ENCODE measurements at regions not wholly inside any gene's neighbourhood (a gene's known extent, or its start where the extent isn't known, plus 50 kb on each side); places are given as distances from the start of the nearest gene placed in this dataset.
"Not testable (repeated sequence)": the region's sequence is repeated elsewhere in the genome, so short reads cannot be mapped to it uniquely, and the experiment has no call there.

- TF ChIP-seq FOSL1 (IDR thresholded peaks at IDR 0.05; ENCODE audit: insufficient read depth, low read depth, low read length) = no peak
- no peak for TF ChIP-seq BCL11A (IDR thresholded peaks at IDR 0.05; ENCODE audit: low read depth in 2 of 2, low read length in 2 of 2)
- TF ChIP-seq CTBP2 (IDR thresholded peaks at IDR 0.05; ENCODE audit: borderline replicate concordance, insufficient read depth, insufficient read length, low read length) = no peak
- TF ChIP-seq MAFK (IDR thresholded peaks at IDR 0.05; ENCODE audit: low read depth, low read length) = no peak
These were observed 86.5 kb upstream of the CLPB start (continued) for GRCh38 chr11:72520815-72521214.

- H2BK20ac ChIP-seq (ENCODE audit: low read length); H3K18ac ChIP-seq (ENCODE audit: extremely low read depth, low read length); FAIRE-seq; H3K23me2 ChIP-seq (ENCODE audit: low read depth, low read length); H2BK12ac ChIP-seq (ENCODE audit: low read depth, low read length); H4K5ac ChIP-seq (ENCODE audit: insufficient read length, low read depth, low read length); H2AK5ac ChIP-seq (ENCODE audit: low read depth, low read length); H3K4me3 ChIP-seq (ENCODE audit: extremely low read depth in 1 of 4, insufficient read depth in 2 of 4, low read depth in 3 of 4, low read length in 4 of 4); H3K9ac ChIP-seq (replicated peaks in 1 of 4; ENCODE audit: extremely low read depth in 1 of 4, low read depth in 3 of 4, low read length in 3 of 4); POLR2A ChIA-PET (ENCODE audit: partially characterized antibody); H3K79me2 ChIP-seq (ENCODE audit: control insufficient read depth in 1 of 2, insufficient read depth in 2 of 2, low read length in 2 of 2); H3K4me1 ChIP-seq (replicated peaks in 1 of 4; ENCODE audit: control insufficient read depth in 3 of 4, insufficient read depth in 4 of 4, low read length in 3 of 4); H3K9me3 ChIP-seq (ENCODE audit: insufficient read depth in 2 of 2, low read depth in 1 of 2, low read length in 1 of 2); H3K79me1 ChIP-seq (ENCODE audit: low read depth, low read length); H3K56ac ChIP-seq (replicated peaks; ENCODE audit: insufficient read length, low read depth, low read length); H3K27me3 ChIP-seq (replicated peaks in 1 of 4; ENCODE audit: control insufficient read depth in 3 of 4, extremely low read depth in 1 of 4, insufficient read depth in 3 of 4, low read length in 3 of 4); H3K27ac ChIP-seq (ENCODE audit: low read depth, low read length); H2BK15ac ChIP-seq (ENCODE audit: low read length); H3K4ac ChIP-seq (replicated peaks; ENCODE audit: insufficient read length, low read depth, low read length); H4K20me1 ChIP-seq (replicated peaks in 1 of 2; ENCODE audit: control insufficient read depth in 1 of 2, insufficient read depth in 2 of 2, low read length in 2 of 2); H3K36me3 ChIP-seq (ENCODE audit: control insufficient read depth in 2 of 4, insufficient read depth in 4 of 4, low read length in 3 of 4); H3K14ac ChIP-seq (ENCODE audit: insufficient read length); H4K91ac ChIP-seq (replicated peaks; ENCODE audit: insufficient read length, low read length); H3K23ac ChIP-seq (ENCODE audit: insufficient read length); DNase-seq (ENCODE audit: low read depth in 1 of 2, low spot score in 2 of 2); H2BK5ac ChIP-seq (ENCODE audit: low read depth, low read length); H3K4me2 ChIP-seq (ENCODE audit: insufficient read depth in 1 of 2, low read depth in 2 of 2, low read length in 2 of 2); H2BK120ac ChIP-seq (replicated peaks; ENCODE audit: low read depth, low read length); H4K8ac ChIP-seq (ENCODE audit: extremely low read depth, insufficient read depth, low read length): not testable (repeated sequence)
- H2AFZ ChIP-seq (ENCODE audit: low read length) = 0 out of 2 replicates have a peak overlapping the region, but pooled peaks have one; percentile 34
- WGBS, 2 experiments (ENCODE audit: extremely low coverage in 1 of 2, insufficient coverage in 1 of 2, insufficient read length in 1 of 2, insufficient replicate concordance in 2 of 2, low coverage in 1 of 2, low lambda C conversion rate in 2 of 2, missing lambda C conversion rate in 1 of 2) = 69% methylated on average over 2 of the region's 2 CpGs; no CpG with 5 or more reads in 1 of the 2 experiments
- CTCF ChIA-PET (ENCODE audit: partially characterized antibody) = interaction anchor here (0.7 to 1.8 kb wide), 6 partner anchors 15 to 119 kb away, joined by 3 to 6 read pairs (median 5); no protein-coding TSS in a partner anchor
These were observed 85.6 kb upstream of the CLPB start for GRCh38 chr11:72519882-72520281.

Measured in H1 (cell line).